ENCODE measurements at regions not wholly inside any gene's neighbourhood (a gene's known extent, or its start where the extent isn't known, plus 50 kb on each side); places are given as distances from the start of the nearest gene placed in this dataset.
"Not testable (repeated sequence)": the region's sequence is repeated elsewhere in the genome, so short reads cannot be mapped to it uniquely, and the experiment has no call there.

- not testable (repeated sequence) for H3K4me2 ChIP-seq (ENCODE audit: insufficient read depth, low read length)
Measured at GRCh38 chr14:45756412-45756811, 503.4 kb upstream of the MIS18BP1 start.

GRCh38 chr14:45743884-45744283, 490.9 kb upstream of the MIS18BP1 start:
- dilution Hi-C loops (cut with MboI; ENCODE audit: extremely low pct_ligation_motif_present, low sequenced_read_pairs) = no loop called here
- Histone ChIP-seq H4K20me1 (replicated peaks; ENCODE audit: control insufficient read depth, extremely low read depth, insufficient read depth, low read length) (no peaks in the 10 kb centered on the region), H3K4me3 (replicated peaks in 1 of 3; ENCODE audit: insufficient read depth in 1 of 3, low read depth in 1 of 3, low read length in 3 of 3) (no peak overlapping the region), H3K27me3 (ENCODE audit: control insufficient read depth in 2 of 2, insufficient read depth in 2 of 2, low read length in 2 of 2) (no peaks in the 10 kb centered on the region), H3K79me2 (ENCODE audit: control insufficient read depth, insufficient read depth, low read length) (no peaks in the 10 kb centered on the region), H3K36me3 (ENCODE audit: control insufficient read depth in 2 of 2, extremely low read depth in 1 of 2, insufficient read depth in 2 of 2, low read length in 2 of 2) (no peaks in the 10 kb centered on the region), H3K9me3 (replicated peaks; ENCODE audit: control insufficient read depth, insufficient read depth, low read length) (no peaks in the 10 kb centered on the region), H3K9me1 (replicated peaks; ENCODE audit: control insufficient read depth, extremely low read depth, insufficient read depth, low read length) (no peaks in the 10 kb centered on the region), H2AFZ (ENCODE audit: low read depth, low read length) (no peak overlapping the region), H3K4me2 (ENCODE audit: insufficient read depth, low read length) (no peak overlapping the region), H3K4me1 (ENCODE audit: control insufficient read depth, extremely low read depth, insufficient read depth, low read length) (no peaks in the 10 kb centered on the region), H3K27ac (ENCODE audit: insufficient read depth, low read depth, low read length) (no peak overlapping the region), H3K9ac (replicated peaks; ENCODE audit: extremely low read depth, insufficient read depth, low read length) (no peak overlapping the region)
- DNase-seq (ENCODE audit: low read depth, low spot score) = no peak
- no TSS peak for BruUV-seq (replicated peaks)
- TF ChIP-seq MAX (IDR thresholded peaks at IDR 0.05; ENCODE audit: insufficient read depth, insufficient read length) (no peak), POLR2A (IDR thresholded peaks at IDR 0.05; ENCODE audit: low read depth, low read length) (no peak), FOS (IDR thresholded peaks at IDR 0.05; ENCODE audit: borderline replicate concordance, insufficient read depth, low read length) (no peak), CTCF (IDR thresholded peaks at IDR 0.05; ENCODE audit: extremely low read depth in 1 of 2, insufficient read depth in 1 of 2, low read depth in 1 of 2, low read length in 2 of 2) (no peak), JUN (IDR thresholded peaks at IDR 0.05; ENCODE audit: borderline replicate concordance, insufficient read depth, insufficient read length, low read depth) (no peak), EZH2 (IDR thresholded peaks at IDR 0.05; ENCODE audit: borderline replicate concordance, low read depth, low read length, severe bottlenecking) (no peak), GATA2 (IDR thresholded peaks at IDR 0.05; ENCODE audit: insufficient read depth, insufficient read length, low read depth, low read length) (no peak), MYC (IDR thresholded peaks at IDR 0.05; ENCODE audit: low read depth, low read length) (no peak), POLR2AphosphoS5 (IDR thresholded peaks at IDR 0.05; ENCODE audit: insufficient read depth, low read depth, low read length) (no peak)
- ChIA-PET POLR2A (no interaction called here), CTCF (no interaction called here)
- intact Hi-C loops (cut with micrococcal nuclease) = no loop called here
- FAIRE-seq = no peak

More at GRCh38 chr14:45756412-45756811, 503.4 kb upstream of the MIS18BP1 start:
- H3K9me3 ChIP-seq (replicated peaks; ENCODE audit: control insufficient read depth, insufficient read depth, low read length); H3K36me3 ChIP-seq (ENCODE audit: control insufficient read depth in 2 of 2, extremely low read depth in 1 of 2, insufficient read depth in 2 of 2, low read length in 2 of 2); dilution Hi-C loops (cut with MboI; ENCODE audit: extremely low pct_ligation_motif_present, low sequenced_read_pairs); H4K20me1 ChIP-seq (replicated peaks; ENCODE audit: control insufficient read depth, extremely low read depth, insufficient read depth, low read length); H3K4me3 ChIP-seq (replicated peaks in 1 of 3; ENCODE audit: insufficient read depth in 1 of 3, low read depth in 1 of 3, low read length in 3 of 3); POLR2A ChIA-PET; H3K4me1 ChIP-seq (ENCODE audit: control insufficient read depth, extremely low read depth, insufficient read depth, low read length); H3K27ac ChIP-seq (ENCODE audit: insufficient read depth, low read depth, low read length); H3K27me3 ChIP-seq (ENCODE audit: control insufficient read depth in 2 of 2, insufficient read depth in 2 of 2, low read length in 2 of 2); BruUV-seq (replicated peaks); H3K9ac ChIP-seq (replicated peaks; ENCODE audit: extremely low read depth, insufficient read depth, low read length); CTCF ChIA-PET; H2AFZ ChIP-seq (ENCODE audit: low read depth, low read length); H3K9me1 ChIP-seq (replicated peaks; ENCODE audit: control insufficient read depth, extremely low read depth, insufficient read depth, low read length); FAIRE-seq; intact Hi-C loops (cut with micrococcal nuclease); DNase-seq (ENCODE audit: low read depth, low spot score); H3K79me2 ChIP-seq (ENCODE audit: control insufficient read depth, insufficient read depth, low read length): not testable (repeated sequence)

Measured in endothelial cell of umbilical vein (primary cell).